ENCODE measurements at regions not wholly inside any gene's neighbourhood (a gene's known extent, or its start where the extent isn't known, plus 50 kb on each side); places are given as distances from the start of the nearest gene placed in this dataset.

DNA sequence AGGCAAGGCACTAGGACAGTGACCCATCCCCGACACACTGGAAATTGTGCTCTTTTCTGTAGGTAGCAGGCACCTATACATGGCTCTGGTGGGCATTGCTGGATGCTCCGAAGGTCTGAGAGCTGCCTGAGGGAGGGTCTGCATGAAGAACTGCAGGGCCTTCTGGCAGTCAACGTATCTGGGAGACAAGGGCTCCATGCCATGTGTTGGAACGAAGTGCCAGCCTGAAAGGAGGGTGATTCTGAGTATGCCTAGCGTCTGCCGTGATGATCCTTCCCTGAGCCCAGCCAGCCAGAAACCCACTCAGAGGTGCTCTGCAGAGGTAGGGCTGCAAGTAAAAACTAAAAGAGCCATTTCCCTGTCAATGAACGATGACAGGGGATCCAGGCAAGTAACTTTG, 453.2 kb downstream of the MED10 start:
- H3K4me2 ChIP-seq (ENCODE audit: low read length): no peak overlapping the region
- no peak overlapping the region for H2AFZ ChIP-seq (ENCODE audit: low read depth, low read length)
- no peaks in the 10 kb centered on the region for H3K4me1 ChIP-seq (ENCODE audit: insufficient read depth, low read length)
- H3K27ac ChIP-seq (ENCODE audit: low read depth, low read length): no peak overlapping the region
- H3K27me3 ChIP-seq (ENCODE audit: insufficient read depth, low read length): no peaks in the 10 kb centered on the region
- Mint-ChIP-seq H3K4me1 (ENCODE audit: low read depth, unreplicated experiment) (no peaks in the 10 kb centered on the region), H3K4me3 (ENCODE audit: unreplicated experiment) (no peak overlapping the region), H3K27ac (ENCODE audit: unreplicated experiment) (no peak overlapping the region), H3K27me3 (ENCODE audit: low read depth, unreplicated experiment) (peaks cover 39% of the 10 kb centered on the region), H3K9me3 (ENCODE audit: unreplicated experiment) (peaks cover 3% of the 10 kb centered on the region), H3K36me3 (ENCODE audit: low read depth, unreplicated experiment) (no peaks in the 10 kb centered on the region)
- H3K36me3 ChIP-seq (ENCODE audit: insufficient read depth, low read length): no peaks in the 10 kb centered on the region
- H4K20me1 ChIP-seq (ENCODE audit: insufficient read depth, low read length): no peaks in the 10 kb centered on the region
- H3K9ac ChIP-seq (ENCODE audit: low read length): no peak overlapping the region
- H3K9me3 ChIP-seq (ENCODE audit: insufficient read depth, low read depth, low read length): peaks cover 13% of the 10 kb centered on the region
- FAIRE-seq (no peak), DNase-seq (ENCODE audit: low read depth) (no peak)
- H3K79me2 ChIP-seq (ENCODE audit: insufficient read depth, low read length): no peaks in the 10 kb centered on the region
- no peak overlapping the region for H3K4me3 ChIP-seq (ENCODE audit: insufficient read depth, low read depth, low read length)
- TF ChIP-seq, protein P1, sequence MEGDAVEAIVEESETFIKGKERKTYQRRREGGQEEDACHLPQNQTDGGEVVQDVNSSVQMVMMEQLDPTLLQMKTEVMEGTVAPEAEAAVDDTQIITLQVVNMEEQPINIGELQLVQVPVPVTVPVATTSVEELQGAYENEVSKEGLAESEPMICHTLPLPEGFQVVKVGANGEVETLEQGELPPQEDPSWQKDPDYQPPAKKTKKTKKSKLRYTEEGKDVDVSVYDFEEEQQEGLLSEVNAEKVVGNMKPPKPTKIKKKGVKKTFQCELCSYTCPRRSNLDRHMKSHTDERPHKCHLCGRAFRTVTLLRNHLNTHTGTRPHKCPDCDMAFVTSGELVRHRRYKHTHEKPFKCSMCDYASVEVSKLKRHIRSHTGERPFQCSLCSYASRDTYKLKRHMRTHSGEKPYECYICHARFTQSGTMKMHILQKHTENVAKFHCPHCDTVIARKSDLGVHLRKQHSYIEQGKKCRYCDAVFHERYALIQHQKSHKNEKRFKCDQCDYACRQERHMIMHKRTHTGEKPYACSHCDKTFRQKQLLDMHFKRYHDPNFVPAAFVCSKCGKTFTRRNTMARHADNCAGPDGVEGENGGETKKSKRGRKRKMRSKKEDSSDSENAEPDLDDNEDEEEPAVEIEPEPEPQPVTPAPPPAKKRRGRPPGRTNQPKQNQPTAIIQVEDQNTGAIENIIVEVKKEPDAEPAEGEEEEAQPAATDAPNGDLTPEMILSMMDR (IDR thresholded peaks at IDR 0.05; ENCODE audit: insufficient read depth, low read depth, low read length): no peak
- no peak for TF ChIP-seq EZH2 (IDR thresholded peaks at IDR 0.05; ENCODE audit: insufficient read depth, low read length)

DNA sequence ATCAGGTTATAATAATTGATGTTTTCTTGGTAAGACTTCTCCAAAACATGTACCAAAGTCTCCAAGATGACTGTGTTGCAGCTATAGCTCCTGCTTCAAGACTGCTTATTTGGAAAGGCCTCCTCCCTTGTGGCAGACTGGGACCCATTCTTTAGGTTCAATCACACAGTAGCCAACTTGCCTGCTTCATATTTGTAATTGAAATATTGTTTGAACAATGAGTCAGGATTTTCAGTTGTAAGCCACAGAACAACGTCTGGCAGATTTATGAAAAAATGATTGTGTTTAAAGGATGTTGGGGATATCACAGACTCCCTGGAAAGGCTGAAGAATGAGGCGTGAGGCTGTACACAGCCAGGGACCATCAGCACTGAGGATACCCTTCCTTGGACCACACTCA, 458.9 kb downstream of the MED10 start:
- H3K27me3 ChIP-seq (ENCODE audit: insufficient read depth, low read length): no peaks in the 10 kb centered on the region
- no peak for FAIRE-seq
- no peak overlapping the region for H3K9ac ChIP-seq (ENCODE audit: low read length)

DNA sequence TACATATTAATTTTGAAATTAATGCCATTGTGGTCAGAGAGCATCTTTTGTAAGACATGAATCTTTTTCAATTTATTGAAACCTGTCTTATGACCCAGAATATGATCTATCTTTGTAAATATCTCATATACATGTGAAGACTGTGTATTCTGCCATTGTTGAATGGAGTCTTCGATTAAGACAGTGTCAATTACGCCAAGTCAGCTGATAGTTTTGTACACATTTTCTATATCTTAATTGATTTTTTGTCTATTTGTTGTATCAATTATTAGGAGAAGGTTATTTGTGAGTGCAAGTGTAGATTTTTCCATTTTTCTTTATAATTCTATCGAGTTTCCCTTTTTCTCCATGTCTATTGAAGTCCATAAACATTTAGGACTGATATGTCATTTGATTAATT, 471.6 kb downstream of the MED10 start:
- Mint-ChIP-seq H3K27ac (ENCODE audit: unreplicated experiment) (no peak overlapping the region), H3K9me3 (ENCODE audit: unreplicated experiment) (peaks cover 2% of the 10 kb centered on the region), H3K36me3 (ENCODE audit: low read depth, unreplicated experiment) (no peaks in the 10 kb centered on the region), H3K4me3 (ENCODE audit: unreplicated experiment) (no peak overlapping the region), H3K27me3 (ENCODE audit: low read depth, unreplicated experiment) (peaks cover 11% of the 10 kb centered on the region), H3K4me1 (ENCODE audit: low read depth, unreplicated experiment) (no peaks in the 10 kb centered on the region)
- Histone ChIP-seq H3K4me3 (ENCODE audit: insufficient read depth, low read depth, low read length) (no peak overlapping the region), H3K9me3 (ENCODE audit: insufficient read depth, low read depth, low read length) (peaks cover 4% of the 10 kb centered on the region), H3K79me2 (ENCODE audit: insufficient read depth, low read length) (no peaks in the 10 kb centered on the region), H3K4me1 (ENCODE audit: insufficient read depth, low read length) (no peaks in the 10 kb centered on the region), H3K27me3 (ENCODE audit: insufficient read depth, low read length) (no peaks in the 10 kb centered on the region), H2AFZ (ENCODE audit: low read depth, low read length) (no peak overlapping the region), H3K4me2 (ENCODE audit: low read length) (no peak overlapping the region), H3K36me3 (ENCODE audit: insufficient read depth, low read length) (no peaks in the 10 kb centered on the region), H3K27ac (ENCODE audit: low read depth, low read length) (no peak overlapping the region), H3K9ac (ENCODE audit: low read length) (no peak overlapping the region), H4K20me1 (ENCODE audit: insufficient read depth, low read length) (no peaks in the 10 kb centered on the region)
- no peak for DNase-seq (ENCODE audit: low read depth)
- no peak for TF ChIP-seq EZH2 (IDR thresholded peaks at IDR 0.05; ENCODE audit: insufficient read depth, low read length)
- TF ChIP-seq, protein P1 (IDR thresholded peaks at IDR 0.05; ENCODE audit: insufficient read depth, low read depth, low read length): no peak
- FAIRE-seq: no peak

More for the DNA sequence above, 458.9 kb downstream of the MED10 start:
- Histone ChIP-seq H3K27ac (ENCODE audit: low read depth, low read length) (no peak overlapping the region), H4K20me1 (ENCODE audit: insufficient read depth, low read length) (no peaks in the 10 kb centered on the region), H3K36me3 (ENCODE audit: insufficient read depth, low read length) (no peaks in the 10 kb centered on the region), H3K79me2 (ENCODE audit: insufficient read depth, low read length) (no peaks in the 10 kb centered on the region), H2AFZ (ENCODE audit: low read depth, low read length) (no peak overlapping the region), H3K4me1 (ENCODE audit: insufficient read depth, low read length) (no peaks in the 10 kb centered on the region), H3K9me3 (ENCODE audit: insufficient read depth, low read depth, low read length) (no peaks in the 10 kb centered on the region), H3K4me3 (ENCODE audit: insufficient read depth, low read depth, low read length) (no peak overlapping the region), H3K4me2 (ENCODE audit: low read length) (no peak overlapping the region)
- H3K9me3 Mint-ChIP-seq (ENCODE audit: unreplicated experiment): no peaks in the 10 kb centered on the region
- H3K4me1 Mint-ChIP-seq (ENCODE audit: low read depth, unreplicated experiment): peaks cover 2% of the 10 kb centered on the region
- DNase-seq (ENCODE audit: low read depth): no peak
- no peak overlapping the region for H3K4me3 Mint-ChIP-seq (ENCODE audit: unreplicated experiment)
- TF ChIP-seq EZH2 (IDR thresholded peaks at IDR 0.05; ENCODE audit: insufficient read depth, low read length): no peak
- TF ChIP-seq, protein P1 (IDR thresholded peaks at IDR 0.05; ENCODE audit: insufficient read depth, low read depth, low read length): no peak
- H3K27ac Mint-ChIP-seq (ENCODE audit: unreplicated experiment): no peak overlapping the region
- no peaks in the 10 kb centered on the region for H3K36me3 Mint-ChIP-seq (ENCODE audit: low read depth, unreplicated experiment)
- H3K27me3 Mint-ChIP-seq (ENCODE audit: low read depth, unreplicated experiment): peaks cover 8% of the 10 kb centered on the region
